ENCODE measurements at regions not wholly inside any gene's neighbourhood (a gene's known extent, or its start where the extent isn't known, plus 50 kb on each side); places are given as distances from the start of the nearest gene placed in this dataset.
A peak's percentile ranks its signal among the peaks of the same experiment; 100 is the strongest.

DNA sequence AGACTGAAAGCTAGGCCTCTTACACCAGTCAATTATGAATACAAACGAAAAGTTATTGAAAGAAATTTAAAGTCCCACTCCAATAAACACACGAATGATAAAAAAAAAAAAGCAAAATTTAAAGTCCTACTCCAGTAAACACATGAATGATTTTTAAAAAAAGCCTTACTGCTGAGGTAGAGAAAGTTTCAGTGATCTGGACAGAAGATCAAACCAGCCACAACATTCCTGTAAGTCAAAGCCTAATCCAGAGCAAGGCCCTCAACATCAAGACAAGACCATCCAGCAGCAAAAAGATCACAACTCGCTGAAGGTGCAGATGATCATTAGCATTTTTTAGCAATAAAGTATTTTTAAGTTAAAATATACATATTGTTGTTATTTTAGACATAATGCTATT, 95.6 kb upstream of the LIPC start:
- no peak for DNase-seq (ENCODE audit: extremely low read depth, low read depth)
- TF ChIP-seq CTCF (IDR thresholded peaks at IDR 0.05; ENCODE audit: low read depth, low read length) = no peak

- DNase-seq (ENCODE audit: extremely low read depth, low read depth) = no peak
- TF ChIP-seq CTCF (IDR thresholded peaks at IDR 0.05; ENCODE audit: low read depth, low read length) = no peak
Observed at GRCh38 chr15:58340176-58340575, 91.6 kb upstream of the LIPC start.

DNA sequence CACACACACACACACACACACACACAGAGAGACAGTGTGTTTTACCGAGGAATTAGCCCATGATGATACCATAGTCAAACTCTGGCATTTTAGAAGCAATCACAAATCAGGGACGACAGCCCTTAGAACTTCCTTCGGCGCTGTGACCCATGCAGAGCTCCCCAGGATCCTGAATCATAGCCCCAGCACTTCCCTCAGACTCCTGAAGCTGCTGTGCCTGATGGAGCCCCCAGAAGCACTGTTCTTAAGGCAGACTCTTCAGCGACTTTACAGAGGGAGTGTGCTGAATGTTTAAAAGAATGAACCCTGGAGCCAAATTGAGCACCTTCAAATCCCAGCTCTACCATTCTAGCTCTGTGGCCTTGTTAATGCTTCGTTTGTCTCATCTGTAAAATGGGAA, 89.3 kb upstream of the LIPC start:
- DNase-seq (ENCODE audit: extremely low read depth, low read depth) = no peak
- no peak for TF ChIP-seq CTCF (IDR thresholded peaks at IDR 0.05; ENCODE audit: low read depth, low read length)

DNA sequence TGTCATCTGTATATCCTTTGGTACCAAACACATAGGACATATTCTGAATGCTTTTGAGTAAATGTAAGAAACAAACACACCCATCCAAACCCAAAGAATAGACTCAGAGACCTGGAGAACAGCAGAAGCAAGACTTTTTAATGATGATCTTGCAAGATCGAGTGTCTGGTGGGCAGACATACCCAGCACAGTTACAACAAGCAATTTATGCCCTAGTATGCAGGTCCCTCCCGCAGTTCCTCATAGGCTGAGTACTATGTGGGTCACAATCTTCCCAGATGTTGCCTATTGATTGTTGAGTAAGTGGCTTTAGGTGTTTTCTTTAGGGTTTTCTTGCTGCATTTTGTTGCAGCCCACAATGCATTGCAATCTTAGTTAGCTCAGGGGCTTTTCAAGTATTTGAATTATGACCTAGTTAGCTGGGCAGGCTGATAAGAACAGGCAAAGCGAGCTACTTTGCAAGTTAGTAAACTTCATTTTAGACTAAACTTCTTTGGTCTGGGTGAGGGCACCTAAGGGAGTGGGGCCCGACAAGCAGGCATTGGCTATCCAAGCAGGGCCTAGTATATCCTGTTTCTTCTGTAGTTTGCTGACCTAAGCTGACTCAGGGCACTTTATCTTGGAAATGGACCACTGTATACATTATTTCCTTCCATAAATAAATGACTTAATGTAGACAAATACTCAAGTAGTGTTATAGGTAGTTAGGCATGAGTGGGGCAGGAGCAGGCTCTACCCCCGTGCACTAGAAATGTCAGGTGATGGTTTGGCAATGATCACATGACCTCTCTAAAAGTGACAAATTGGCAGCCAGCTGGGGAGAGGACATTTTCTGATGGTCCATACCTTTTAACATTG, 87.3 kb upstream of the LIPC start:
- no peak for TF ChIP-seq CTCF (IDR thresholded peaks at IDR 0.05; ENCODE audit: low read depth, low read length)
- no peak for DNase-seq (ENCODE audit: extremely low read depth, low read depth)

GRCh38 chr15:58346361-58346760, 85.4 kb upstream of the LIPC start:
- peak; percentile 44 for DNase-seq (ENCODE audit: extremely low read depth, low read depth)

DNA sequence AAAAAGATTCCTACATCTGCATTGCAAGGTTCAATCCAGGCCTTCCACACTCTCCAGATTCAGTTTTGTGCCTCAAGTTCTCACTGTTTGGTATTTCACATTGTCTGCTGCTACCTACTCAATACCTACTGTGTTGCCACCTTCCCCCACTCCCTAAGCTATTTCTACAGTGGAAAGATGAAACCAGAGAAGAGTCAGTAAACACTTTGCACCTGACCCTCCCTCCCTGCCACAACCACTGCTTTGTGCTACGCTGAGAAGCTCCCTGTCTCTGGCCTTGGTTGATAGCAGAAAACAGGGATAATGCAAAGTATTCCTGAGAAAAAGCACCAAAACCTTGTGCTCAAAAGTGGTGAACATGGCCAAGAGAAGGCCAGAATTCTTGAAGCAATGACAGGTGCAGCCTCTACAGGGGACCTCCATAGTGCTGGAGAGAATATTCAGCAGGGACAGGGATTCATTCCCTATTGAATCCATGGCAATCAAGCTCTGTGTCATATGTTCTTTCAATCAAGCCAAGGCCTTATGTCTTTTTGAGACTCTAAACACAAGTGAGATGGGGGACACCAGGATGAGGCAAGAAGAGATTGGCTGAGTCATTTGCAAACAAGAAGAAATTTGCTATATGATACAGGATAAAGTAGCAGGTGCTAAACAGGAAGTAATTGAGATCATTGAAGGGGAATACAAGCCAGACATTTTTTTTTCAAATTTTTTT, 83.5 kb upstream of the LIPC start:
- TF ChIP-seq CTCF (IDR thresholded peaks at IDR 0.05; ENCODE audit: low read depth, low read length) = no peak
- no peak for DNase-seq (ENCODE audit: extremely low read depth, low read depth)

More at GRCh38 chr15:58346361-58346760, 85.4 kb upstream of the LIPC start:
- no peak for TF ChIP-seq CTCF (IDR thresholded peaks at IDR 0.05; ENCODE audit: low read depth, low read length)
